H9 (cell line): ENCODE measurements at regions not wholly inside any gene's neighbourhood (a gene's known extent, or its start where the extent isn't known, plus 50 kb on each side); places are given as distances from the start of the nearest gene placed in this dataset.

ENCODE experiments used
- DNase-seq: peaks from one replicate; pipeline ENCODE4 v3.0.0-alpha.2; 2017
- H2AFZ ChIP-seq: one replicate; pipeline ENCODE4 v1.6.1; 2013; ENCODE audit warnings: mild to moderate bottlenecking, low read length, control low read depth, moderate library complexity
- H2AK5ac ChIP-seq: 2 replicates; pipeline ENCODE4 v1.6.1; 2013; ENCODE audit warnings: low read length, control low read depth, mixed read lengths; ENCODE audit not compliant: insufficient read length
- H2BK120ac ChIP-seq: one replicate; pipeline ENCODE4 v1.6.1; 2013; ENCODE audit warnings: low read depth, mild to moderate bottlenecking, low read length, control low read depth, inconsistent platforms; ENCODE audit not compliant: poor library complexity, severe bottlenecking
- H2BK12ac ChIP-seq: 2 replicates; pipeline ENCODE4 v1.6.1; 2013; ENCODE audit warnings: low read length, control low read depth, mixed read lengths, low read depth; ENCODE audit not compliant: insufficient read length
- H2BK15ac ChIP-seq: 2 replicates; pipeline ENCODE4 v1.6.1; 2013; ENCODE audit warnings: low read depth, low read length, control low read depth
- H2BK20ac ChIP-seq: one replicate; pipeline ENCODE4 v1.6.1; 2013; ENCODE audit warnings: low read depth, mild to moderate bottlenecking, low read length, control low read depth, inconsistent platforms; ENCODE audit not compliant: poor library complexity, severe bottlenecking
- H2BK5ac ChIP-seq: 2 replicates; pipeline ENCODE4 v1.6.1; 2013; ENCODE audit warnings: low read length, control low read depth, mixed read lengths; ENCODE audit not compliant: insufficient read length
- H3K14ac ChIP-seq: 2 replicates; pipeline ENCODE4 v1.6.1; 2013; ENCODE audit warnings: low read length, control low read depth; ENCODE audit not compliant: insufficient read depth
- H3K18ac ChIP-seq: 2 replicates; pipeline ENCODE4 v1.6.1; 2013; ENCODE audit warnings: low read depth, mild to moderate bottlenecking, mixed read lengths, low read length, control low read depth; ENCODE audit not compliant: insufficient read length
- H3K23ac ChIP-seq: 2 replicates; pipeline ENCODE4 v1.6.1; 2013; ENCODE audit warnings: low read length, control low read depth, mixed read lengths, low read depth; ENCODE audit not compliant: insufficient read length
- H3K23me2 ChIP-seq: 2 replicates; pipeline ENCODE4 v1.6.1; 2013; ENCODE audit warnings: low read depth, mild to moderate bottlenecking, mixed read lengths, low read length, control low read depth; ENCODE audit not compliant: insufficient read length, poor library complexity, severe bottlenecking
- H3K27ac ChIP-seq: 2 replicates; pipeline ENCODE4 v1.5.1; 2013; ENCODE audit warnings: low read length, control low read depth, mixed read lengths, low read depth; ENCODE audit not compliant: insufficient read length
- H3K27me3 ChIP-seq: 2 replicates; pipeline ENCODE4 v1.6.1; 2013; ENCODE audit warnings: low read length, control low read depth, inconsistent platforms; ENCODE audit not compliant: insufficient read depth
- H3K4ac ChIP-seq: 2 replicates; pipeline ENCODE4 v1.6.1; 2013; ENCODE audit warnings: low read depth, mild to moderate bottlenecking, control low read depth, inconsistent platforms, low read length, moderate library complexity
- H3K4me1 ChIP-seq: 2 replicates; pipeline ENCODE4 v1.6.1; 2013; ENCODE audit warnings: low read length, control low read depth, inconsistent platforms; ENCODE audit not compliant: insufficient read depth
- H3K4me2 ChIP-seq: 2 replicates; pipeline ENCODE4 v1.6.1; 2013; ENCODE audit warnings: low read length, control low read depth, mixed read lengths; ENCODE audit not compliant: insufficient read length, insufficient read depth
- H3K56ac ChIP-seq: 2 replicates; pipeline ENCODE4 v1.6.1; 2013; ENCODE audit warnings: low read depth, mild to moderate bottlenecking, mixed read lengths, low read length, control low read depth; ENCODE audit not compliant: insufficient read length
- H3K79me1 ChIP-seq: 2 replicates; pipeline ENCODE4 v1.6.1; 2013; ENCODE audit warnings: low read depth, mild to moderate bottlenecking, moderate library complexity, low read length, control low read depth, inconsistent platforms; ENCODE audit not compliant: insufficient read depth, poor library complexity, severe bottlenecking
- H3K79me2 ChIP-seq: 2 replicates; pipeline ENCODE4 v1.6.1; 2013; ENCODE audit warnings: low read length, control low read depth, inconsistent platforms; ENCODE audit not compliant: insufficient read depth
- H3K9ac ChIP-seq: 2 replicates; pipeline ENCODE4 v1.6.1; 2013; ENCODE audit warnings: low read length, control low read depth, mixed read lengths; ENCODE audit not compliant: insufficient read length; ENCODE audit errors: extremely low read depth
- H3K9me3 ChIP-seq: one replicate; pipeline ENCODE4 v1.6.1; 2013; ENCODE audit warnings: low read depth, low read length, inconsistent platforms; ENCODE audit not compliant: control insufficient read depth
- H3T11ph ChIP-seq: one replicate; pipeline ENCODE4 v1.6.1; 2013; ENCODE audit warnings: mild to moderate bottlenecking, low read length, control low read depth, inconsistent platforms
- H4K20me1 ChIP-seq: one replicate; pipeline ENCODE4 v1.6.1; 2013; ENCODE audit not compliant: control insufficient read depth, insufficient read length, insufficient read depth
- H4K5ac ChIP-seq: 2 replicates; pipeline ENCODE4 v1.6.1; 2013; ENCODE audit warnings: low read depth, mild to moderate bottlenecking, mixed read lengths, low read length, control low read depth; ENCODE audit not compliant: insufficient read length
- H4K8ac ChIP-seq: replicated peaks from 2 replicates; pipeline ENCODE4 v1.6.1; 2013; ENCODE audit warnings: low read length, control low read depth, mixed read lengths, low read depth; ENCODE audit not compliant: insufficient read length
- H4K91ac ChIP-seq: 2 replicates; pipeline ENCODE4 v1.6.1; 2013; ENCODE audit warnings: low read depth, mild to moderate bottlenecking, moderate library complexity, mixed read lengths, low read length, control low read depth; ENCODE audit not compliant: insufficient read length
- H3K27ac Mint-ChIP-seq, 3 experiments: 2 replicates in 2 of 3; 3 replicates in 1 of 3; pipeline ENCODE4 v1.8.0; 2020 to 2021; ENCODE audit warnings: mixed read lengths in 3 of 3, mild to moderate bottlenecking in 1 of 3, moderate library complexity in 1 of 3
- H3K27me3 Mint-ChIP-seq: 2 replicates; pipeline ENCODE4 v1.8.0; 2021; ENCODE audit warnings: low read depth, mild to moderate bottlenecking, moderate library complexity, mixed read lengths
- H3K36me3 Mint-ChIP-seq, 3 experiments: 2 replicates in 2 of 3; 3 replicates in 1 of 3; pipeline ENCODE4 v1.8.0; 2020 to 2021; ENCODE audit warnings: low read depth in 3 of 3, mixed read lengths in 3 of 3; ENCODE audit not compliant: insufficient read depth in 1 of 3
- H3K4me1 Mint-ChIP-seq, 2 experiments: 2 replicates each; pipeline ENCODE4 v1.8.0; 2020; ENCODE audit warnings: mixed read lengths in 2 of 2
- H3K4me3 Mint-ChIP-seq, 2 experiments: 2 replicates in 1 of 2; 3 replicates in 1 of 2; pipeline ENCODE4 v1.8.0; 2020 to 2021; ENCODE audit warnings: mild to moderate bottlenecking in 2 of 2, mixed read lengths in 2 of 2, moderate library complexity in 1 of 2
- H3K9me3 Mint-ChIP-seq, 2 experiments: 2 replicates in 1 of 2; 3 replicates in 1 of 2; pipeline ENCODE4 v1.8.0; 2020; ENCODE audit warnings: mild to moderate bottlenecking in 2 of 2, mixed read lengths in 2 of 2, moderate library complexity in 1 of 2
- CTCF ChIP-seq: fragments of 200-600 bp; sonication (generic); conservative IDR thresholded peaks from 3 replicates; pipeline ENCODE4 v1.8.0; 2021; ENCODE audit warnings: antibody characterized with exemption, mild to moderate bottlenecking
- WGBS: extraction: QIAGEN DNeasy Blood & Tissue Kit; methylation state at CpG from one replicate; pipeline ENCODE4 v1.1.7; 2013; ENCODE audit warnings: missing lambda C conversion rate, low lambda C conversion rate, mixed read lengths; ENCODE audit not compliant: insufficient read length; ENCODE audit errors: extremely low coverage; 5-methylcytosine and 5-hydroxymethylcytosine counted together

GRCh38 chr4:38547052-38547451, 116.9 kb upstream of the KLF3 start:
- H3K56ac ChIP-seq: no peak overlapping the region
- peaks cover 0 to 5% of the 10 kb centered on the region in 2 experiments; a peak in 2 of 5 replicates for H3K9me3 Mint-ChIP-seq
- H3K9ac ChIP-seq: no peak overlapping the region
- no peak overlapping the region for H2AFZ ChIP-seq
- no peak overlapping the region for H3K4me3 Mint-ChIP-seq
- H3K18ac ChIP-seq: no peak overlapping the region
- no peak overlapping the region for H2BK20ac ChIP-seq
- no peaks in the 10 kb centered on the region for H4K20me1 ChIP-seq
- H3K4ac ChIP-seq: no peak overlapping the region
- WGBS: no CpG with 5 or more reads among the region's 2 CpGs
- no peaks in the 10 kb centered on the region for H3K4me1 ChIP-seq
- peaks cover 87% of the 10 kb centered on the region for H3K27me3 Mint-ChIP-seq
- no peak for TF ChIP-seq CTCF
- no peaks in the 10 kb centered on the region for H3K23me2 ChIP-seq
- no peak overlapping the region for H4K91ac ChIP-seq
- H3K79me1 ChIP-seq: no peaks in the 10 kb centered on the region
- no peak overlapping the region for H3K27ac ChIP-seq
- H2BK15ac ChIP-seq: no peak overlapping the region
- H3K4me1 Mint-ChIP-seq: peaks cover 0 to 3% of the 10 kb centered on the region in 2 experiments; a peak in 1 of 4 replicates
- H2BK5ac ChIP-seq: no peak overlapping the region
- H3K23ac ChIP-seq: no peak overlapping the region
- H2BK120ac ChIP-seq: no peak overlapping the region
- DNase-seq: no peak
- H2BK12ac ChIP-seq: no peak overlapping the region
- no peak overlapping the region for H3K27ac Mint-ChIP-seq
- no peak overlapping the region for H3K14ac ChIP-seq
- no peak overlapping the region for H3T11ph ChIP-seq
- no peak overlapping the region for H3K4me2 ChIP-seq
- H4K8ac ChIP-seq: no peak overlapping the region
- H3K27me3 ChIP-seq: peaks cover 18% of the 10 kb centered on the region; the same call in 1 of the 2 replicates
- no peak overlapping the region for H2AK5ac ChIP-seq
- H3K9me3 ChIP-seq: no peaks in the 10 kb centered on the region
- no peak overlapping the region for H4K5ac ChIP-seq
- no peaks in the 10 kb centered on the region for H3K79me2 ChIP-seq
- no peaks in the 10 kb centered on the region for H3K36me3 Mint-ChIP-seq
